H1 (cell line): ENCODE measurements at regions not wholly inside any gene's neighbourhood (a gene's known extent, or its start where the extent isn't known, plus 50 kb on each side); places are given as distances from the start of the nearest gene placed in this dataset.

Source experiments
- CTCF ChIA-PET: fragments of 300-600 bp; sonication (Branson Sonifier 250); formaldehyde crosslinking; loops from one replicate; lab custom pipeline; 2021; ENCODE audit not compliant: partially characterized antibody; lab: Charles Lee
- POLR2A ChIA-PET: fragments of 300-600 bp; sonication (Branson Sonifier 250); formaldehyde crosslinking; loops from one replicate; lab custom pipeline; 2021; ENCODE audit warnings: inconsistent platforms; ENCODE audit not compliant: partially characterized antibody; lab: Charles Lee
- DNase-seq, 2 experiments: peaks; one replicate each; pipeline versions ENCODE4 v3.0.0 to v3.0.0-alpha.2; 2010 to 2022; ENCODE audit warnings: low spot score in 2 of 2, low read depth in 1 of 2, mixed read lengths in 1 of 2
- FAIRE-seq: peaks from 2 replicates; lab custom pipeline; 2011; peaks lifted over from hg19 to GRCh38; lab: Jason Lieb, UNC
- H2AFZ ChIP-seq: 2 replicates; pipeline ENCODE4 v1.8.1; 2012; ENCODE audit warnings: low read length, inconsistent platforms
- H2AK5ac ChIP-seq: 2 replicates; pipeline ENCODE4 v1.6.1; 2013; ENCODE audit warnings: low read depth, low read length
- H2BK120ac ChIP-seq: replicated peaks from 2 replicates; pipeline ENCODE3; 2013; ENCODE audit warnings: low read depth, low read length, inconsistent platforms
- H2BK12ac ChIP-seq: 2 replicates; pipeline ENCODE4 v1.6.1; 2013; ENCODE audit warnings: low read depth, low read length
- H2BK15ac ChIP-seq: 2 replicates; pipeline ENCODE4 v1.6.1; 2013; ENCODE audit warnings: low read length
- H2BK20ac ChIP-seq: 2 replicates; pipeline ENCODE4 v1.6.1; 2013; ENCODE audit warnings: low read length
- H2BK5ac ChIP-seq: 2 replicates; pipeline ENCODE4 v1.6.1; 2013; ENCODE audit warnings: low read depth, low read length
- H3K14ac ChIP-seq: 2 replicates; pipeline ENCODE4 v1.6.1; 2013; ENCODE audit warnings: inconsistent platforms; ENCODE audit not compliant: insufficient read length
- H3K18ac ChIP-seq: 2 replicates; pipeline ENCODE4 v1.6.1; 2013; ENCODE audit warnings: low read length; ENCODE audit errors: extremely low read depth
- H3K23ac ChIP-seq: 2 replicates; pipeline ENCODE4 v1.6.1; 2013; ENCODE audit warnings: inconsistent platforms; ENCODE audit not compliant: insufficient read length
- H3K23me2 ChIP-seq: 2 replicates; pipeline ENCODE4 v1.6.1; 2013; ENCODE audit warnings: low read depth, low read length
- H3K27ac ChIP-seq: 2 replicates; pipeline ENCODE4 v1.6.1; 2011; ENCODE audit warnings: low read depth, low read length, inconsistent platforms
- H3K27me3 ChIP-seq, 4 experiments: replicated peaks in 1 of 4; 1 replicate in 1 of 4; 2 replicates in 3 of 4; pipeline versions ENCODE4 v1.6.1 to v1.8.1; 2011 to 2013; ENCODE audit warnings: low read length in 3 of 4, mild to moderate bottlenecking in 3 of 4, inconsistent platforms in 2 of 4, mixed read lengths in 2 of 4, moderate library complexity in 1 of 4; ENCODE audit not compliant: control insufficient read depth in 3 of 4, insufficient read depth in 3 of 4; ENCODE audit errors: extremely low read depth in 1 of 4
- H3K36me3 ChIP-seq, 4 experiments: 2 replicates each; pipeline versions ENCODE4 v1.6.1 to v1.8.1; 2011 to 2013; ENCODE audit warnings: mild to moderate bottlenecking in 4 of 4, low read length in 3 of 4, moderate library complexity in 2 of 4, control low read depth in 1 of 4, inconsistent platforms in 1 of 4; ENCODE audit not compliant: insufficient read depth in 4 of 4, control insufficient read depth in 2 of 4
- H3K4ac ChIP-seq: replicated peaks from 2 replicates; pipeline ENCODE3; 2013; ENCODE audit warnings: low read length, low read depth, mixed read lengths, inconsistent platforms; ENCODE audit not compliant: insufficient read length
- H3K4me1 ChIP-seq, 4 experiments: replicated peaks in 1 of 4; 1 replicate in 1 of 4; 2 replicates in 3 of 4; pipeline versions ENCODE4 v1.6.1 to v1.8.1; 2011 to 2013; ENCODE audit warnings: low read length in 3 of 4, inconsistent platforms in 2 of 4, mixed read lengths in 1 of 4; ENCODE audit not compliant: insufficient read depth in 4 of 4, control insufficient read depth in 3 of 4
- H3K4me2 ChIP-seq, 2 experiments: 2 replicates each; pipeline versions ENCODE4 v1.6.1 to v1.8.1; 2011 to 2013; ENCODE audit warnings: low read depth in 2 of 2, low read length in 2 of 2, control low read depth in 1 of 2, inconsistent platforms in 1 of 2, mild to moderate bottlenecking in 1 of 2; ENCODE audit not compliant: insufficient read depth in 1 of 2
- H3K4me3 ChIP-seq, 4 experiments: fragments of 200-600, 300-600 bp in 1 of 4; sonication (generic), shearing (Covaris generic), sonication (Bioruptor Twin) in 1 of 4; 2 replicates each; pipeline versions ENCODE4 v1.5.1 to v1.8.1; 2011 to 2016; ENCODE audit warnings: low read length in 4 of 4, low read depth in 3 of 4, control low read depth in 2 of 4, inconsistent platforms in 2 of 4, mild to moderate bottlenecking in 2 of 4, mixed read lengths in 1 of 4, moderate library complexity in 1 of 4; ENCODE audit not compliant: insufficient read depth in 2 of 4; ENCODE audit errors: extremely low read depth in 1 of 4
- H3K56ac ChIP-seq: replicated peaks from 2 replicates; pipeline ENCODE3; 2013; ENCODE audit warnings: low read depth, mild to moderate bottlenecking, mixed read lengths, low read length, inconsistent platforms; ENCODE audit not compliant: insufficient read length
- H3K79me1 ChIP-seq: 2 replicates; pipeline ENCODE4 v1.6.1; 2013; ENCODE audit warnings: low read depth, low read length, control low read depth
- H3K79me2 ChIP-seq, 2 experiments: 2 replicates each; pipeline versions ENCODE4 v1.6.1 to v1.8.1; 2012 to 2013; ENCODE audit warnings: low read length in 2 of 2, mild to moderate bottlenecking in 2 of 2, inconsistent platforms in 1 of 2; ENCODE audit not compliant: insufficient read depth in 2 of 2, control insufficient read depth in 1 of 2
- H3K9ac ChIP-seq, 4 experiments: replicated peaks in 1 of 4; 1 replicate in 1 of 4; 2 replicates in 3 of 4; pipeline versions ENCODE4 v1.6.1 to v1.8.1; 2011 to 2013; ENCODE audit warnings: low read depth in 3 of 4, low read length in 3 of 4, control low read depth in 2 of 4, mild to moderate bottlenecking in 2 of 4, moderate library complexity in 2 of 4, inconsistent platforms in 1 of 4; ENCODE audit errors: extremely low read depth in 1 of 4
- H3K9me3 ChIP-seq, 2 experiments: 2 replicates each; pipeline versions ENCODE4 v1.6.1 to v1.8.1; 2012 to 2013; ENCODE audit warnings: mild to moderate bottlenecking in 2 of 2, moderate library complexity in 2 of 2, control low read depth in 1 of 2, inconsistent platforms in 1 of 2, low read depth in 1 of 2, low read length in 1 of 2, mixed read lengths in 1 of 2; ENCODE audit not compliant: insufficient read depth in 2 of 2
- H4K20me1 ChIP-seq, 2 experiments: replicated peaks in 1 of 2; 2 replicates each; pipeline versions ENCODE3 to v1.8.1; 2011 to 2013; ENCODE audit warnings: inconsistent platforms in 2 of 2, low read length in 2 of 2, mild to moderate bottlenecking in 1 of 2; ENCODE audit not compliant: insufficient read depth in 2 of 2, control insufficient read depth in 1 of 2
- H4K5ac ChIP-seq: 2 replicates; pipeline ENCODE4 v1.6.1; 2013; ENCODE audit warnings: low read length, low read depth, mixed read lengths, inconsistent platforms; ENCODE audit not compliant: insufficient read length
- H4K8ac ChIP-seq: 2 replicates; pipeline ENCODE4 v1.8.0; 2013; ENCODE audit warnings: mild to moderate bottlenecking, moderate library complexity, low read length, inconsistent platforms; ENCODE audit not compliant: insufficient read depth; ENCODE audit errors: extremely low read depth
- H4K91ac ChIP-seq: replicated peaks from 2 replicates; pipeline ENCODE3; 2013; ENCODE audit warnings: low read length, mixed read lengths, inconsistent platforms; ENCODE audit not compliant: insufficient read length
- SRF ChIP-seq: IDR thresholded peaks from 2 replicates; pipeline ENCODE4 v1.6.1; 2011; ENCODE audit warnings: mild to moderate bottlenecking, low read depth, low read length, moderate library complexity
- WGBS, 2 experiments: shearing (Covaris generic) in 1 of 2; methylation state at CpG; one replicate each; pipeline versions ENCODE4 v1.1.6 to v1.1.7; 2013 to 2015; ENCODE audit warnings: low lambda C conversion rate in 2 of 2, mixed read lengths in 2 of 2, inconsistent platforms in 1 of 2, low coverage in 1 of 2, missing lambda C conversion rate in 1 of 2; ENCODE audit not compliant: insufficient replicate concordance in 2 of 2, insufficient coverage in 1 of 2, insufficient read length in 1 of 2; ENCODE audit errors: extremely low coverage in 1 of 2, missing lambda C conversion rate in 1 of 2; 5-methylcytosine and 5-hydroxymethylcytosine counted together

DNA sequence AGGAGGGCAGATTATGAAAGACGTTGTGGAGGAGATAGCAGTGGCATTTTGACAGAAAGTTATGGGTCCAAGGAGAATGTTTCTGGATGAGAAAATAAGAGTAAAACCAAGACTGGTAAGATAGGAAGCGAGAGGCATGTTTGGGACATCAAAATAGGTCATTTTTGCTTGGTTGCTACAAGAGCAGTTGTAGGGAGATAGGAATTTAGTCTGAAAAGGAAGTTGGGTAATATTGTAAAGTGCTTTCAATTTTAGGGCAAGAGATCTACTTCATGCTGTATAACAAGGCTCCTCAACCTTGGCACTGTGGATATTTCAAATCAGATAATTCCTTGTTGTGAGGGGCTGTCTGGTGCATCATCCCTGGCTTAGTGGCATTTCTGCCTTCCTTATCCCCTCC is 118.0 kb upstream of the DPH6 start:
- Histone ChIP-seq H3K79me1 (no peaks in the 10 kb centered on the region), H3K36me3 (no peaks in the 10 kb centered on the region), H3K4me3 (no peak overlapping the region), H3K18ac (no peak overlapping the region), H2BK120ac (no peak overlapping the region), H4K20me1 (no peaks in the 10 kb centered on the region), H4K91ac (no peak overlapping the region), H2BK5ac (no peak overlapping the region), H4K8ac (no peak overlapping the region), H2BK15ac (no peak overlapping the region), H4K5ac (no peak overlapping the region), H2AFZ (no peak overlapping the region), H3K14ac (no peak overlapping the region), H3K27ac (no peak overlapping the region), H3K4me1 (peaks cover 0 to 6% (median 0%) of the 10 kb centered on the region in 4 experiments; a peak in 3 of 7 replicates), H3K23me2 (no peaks in the 10 kb centered on the region), H3K56ac (no peak overlapping the region), H3K23ac (no peak overlapping the region), H3K79me2 (no peaks in the 10 kb centered on the region), H3K27me3 (no peaks in the 10 kb centered on the region), H3K9me3 (no peaks in the 10 kb centered on the region), H3K9ac (no peak overlapping the region), H2BK20ac (no peak overlapping the region), H3K4me2 (no peak overlapping the region), H2AK5ac (no peak overlapping the region), H2BK12ac (no peak overlapping the region), H3K4ac (no peak overlapping the region)
- DNase-seq (no peak), FAIRE-seq (no peak)
- no peak for TF ChIP-seq SRF
- ChIA-PET CTCF (no interaction called here), POLR2A (no interaction called here)
- WGBS, 2 experiments: 85% methylated on average over 2 of the region's 2 CpGs; no CpG with 5 or more reads in 1 of the 2 experiments
